H54 (cell line): ENCODE measurements at regions not wholly inside any gene's neighbourhood (a gene's known extent, or its start where the extent isn't known, plus 50 kb on each side); places are given as distances from the start of the nearest gene placed in this dataset.

Source experiments
- DNase-seq: peaks from one replicate; pipeline ENCODE4 v3.0.0; 2011; ENCODE audit warnings: low spot score, mixed read lengths; ENCODE audit not compliant: insufficient read length
- FAIRE-seq: peaks from 3 replicates; lab custom pipeline; 2011; peaks lifted over from hg19 to GRCh38; lab: Jason Lieb, UNC
- POLR2A ChIP-seq: IDR thresholded peaks from 2 replicates; pipeline ENCODE4 v1.6.1; 2011; ENCODE audit warnings: low read depth, mild to moderate bottlenecking, low read length

DNA sequence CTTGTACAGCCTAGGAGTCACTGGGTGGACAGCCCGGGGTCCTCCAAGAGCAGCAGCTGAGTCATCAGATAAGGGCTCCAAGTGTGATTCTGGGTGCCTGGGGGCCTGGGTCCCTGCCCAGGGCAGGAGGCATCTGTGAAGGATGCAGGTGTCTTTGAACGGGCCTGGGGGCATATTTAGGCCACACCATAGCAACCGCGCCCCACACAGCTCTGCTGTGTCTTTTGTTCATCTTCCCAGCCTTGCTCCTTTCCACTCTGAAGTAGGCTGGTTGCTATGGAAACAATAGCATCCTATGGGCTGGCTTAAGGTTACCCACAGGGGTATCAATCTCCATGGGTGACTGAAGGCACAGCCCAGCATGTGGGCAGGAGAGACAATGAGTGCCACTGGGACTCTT lies 324.7 kb downstream of the TCERG1L start:
- TF ChIP-seq POLR2A: no peak
- FAIRE-seq: no peak
- no peak for DNase-seq

DNA sequence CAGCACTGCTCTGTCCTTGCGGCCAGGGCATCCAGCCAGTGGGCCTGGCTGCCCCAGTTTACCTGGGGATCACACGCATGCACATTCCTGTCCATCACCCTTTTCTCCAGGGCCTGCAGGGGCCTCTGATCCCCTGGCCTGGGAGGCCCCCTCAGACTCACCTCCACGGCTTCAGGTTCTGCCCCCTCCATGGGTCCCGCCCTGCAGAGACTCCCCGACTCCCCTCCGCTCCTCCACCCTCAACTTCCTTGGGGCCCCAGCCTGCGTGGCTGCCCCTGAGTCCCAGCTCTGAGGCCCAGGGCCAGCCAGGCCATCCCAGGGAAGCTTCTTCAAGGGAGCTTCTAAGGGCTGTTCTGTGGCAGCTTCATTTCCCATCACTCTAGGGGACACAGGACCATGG lies 324.1 kb downstream of the TCERG1L start:
- FAIRE-seq (no peak), DNase-seq (no peak)

DNA sequence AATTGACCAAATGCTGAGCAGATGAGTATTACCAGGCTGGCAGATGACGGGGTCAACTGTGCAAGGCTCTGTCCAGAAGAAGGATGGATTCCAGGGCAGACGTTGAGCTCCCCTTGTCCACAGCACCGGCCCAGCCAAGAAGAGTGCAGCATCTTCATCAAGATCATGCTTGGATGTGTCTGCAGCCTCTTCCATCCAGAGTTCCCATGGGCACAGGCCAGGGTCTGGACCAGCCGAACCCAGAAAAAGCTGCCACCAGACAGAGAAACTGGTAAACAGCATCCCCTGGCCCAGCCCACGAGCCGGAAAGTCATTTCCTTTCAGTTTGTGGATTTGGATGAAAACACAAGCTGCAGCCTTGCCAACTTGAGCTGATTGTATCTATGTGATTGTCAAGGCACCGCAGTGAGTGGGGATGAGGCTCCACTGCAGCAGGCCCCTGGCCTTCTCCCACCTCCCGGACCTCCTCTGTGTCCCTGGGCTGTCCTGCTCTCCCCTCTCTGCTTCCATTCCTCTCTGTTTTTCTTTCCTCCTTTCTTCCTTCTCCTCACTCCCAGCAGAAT lies 321.8 kb downstream of the TCERG1L start:
- FAIRE-seq (no peak), DNase-seq (no peak)
- no peak for TF ChIP-seq POLR2A

More for the DNA sequence above, 324.1 kb downstream of the TCERG1L start:
- TF ChIP-seq POLR2A: no peak

DNA sequence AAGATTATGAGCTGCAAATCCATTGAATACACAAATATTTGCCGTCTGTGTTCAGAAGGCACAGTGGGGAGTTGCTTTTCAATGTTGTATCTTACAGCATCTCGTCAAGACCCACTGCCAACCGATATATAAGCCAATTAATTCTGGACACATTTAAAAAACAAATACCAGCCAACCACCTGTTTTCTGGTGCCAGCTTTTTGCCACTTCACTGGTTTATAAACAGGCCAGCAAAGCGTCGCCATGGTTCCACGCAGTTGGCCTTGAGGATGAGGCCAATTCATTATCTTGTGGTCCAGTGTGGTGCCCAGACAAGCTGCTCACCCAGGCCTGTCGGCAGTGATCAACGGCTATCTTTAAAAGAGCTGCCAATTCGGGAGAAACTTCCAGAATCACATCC lies 321.0 kb downstream of the TCERG1L start:
- TF ChIP-seq POLR2A: no peak
- no peak for FAIRE-seq
- no peak for DNase-seq

DNA sequence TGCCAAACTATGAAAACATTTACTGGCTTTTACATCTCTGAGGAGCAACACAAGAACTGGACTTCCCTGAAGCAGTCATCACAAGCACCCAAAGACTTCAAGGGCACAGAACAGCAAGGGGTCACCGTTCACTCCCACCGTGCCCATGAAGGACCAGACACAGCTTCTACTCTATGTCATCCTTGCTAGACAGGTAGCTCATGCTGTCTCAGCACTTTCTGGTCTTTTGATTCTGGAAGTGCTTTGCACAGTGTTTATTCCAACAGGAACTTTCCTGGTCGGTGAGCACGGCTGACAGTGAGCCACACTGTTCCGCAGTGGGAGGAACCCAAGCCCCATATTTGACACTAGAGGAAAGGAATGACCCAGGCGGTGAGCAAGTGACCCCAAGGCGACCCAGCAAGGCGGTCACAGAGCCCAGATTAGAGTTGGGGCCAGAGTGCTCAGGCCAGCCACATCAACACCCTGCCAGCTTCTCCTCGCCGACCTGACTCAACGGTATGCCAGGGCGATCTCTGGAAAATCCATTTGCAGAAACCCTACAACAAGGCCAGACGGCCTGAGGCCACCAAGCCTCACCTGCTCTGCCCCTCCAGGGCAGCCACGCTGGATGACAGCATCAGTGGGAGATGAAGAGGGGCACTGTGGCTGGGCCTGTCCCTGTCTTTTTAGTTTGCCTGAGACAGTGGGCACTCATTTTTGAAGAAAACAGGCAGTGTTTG lies 318.6 kb downstream of the TCERG1L start:
- FAIRE-seq (no peak), DNase-seq (no peak)
- TF ChIP-seq POLR2A: no peak

DNA sequence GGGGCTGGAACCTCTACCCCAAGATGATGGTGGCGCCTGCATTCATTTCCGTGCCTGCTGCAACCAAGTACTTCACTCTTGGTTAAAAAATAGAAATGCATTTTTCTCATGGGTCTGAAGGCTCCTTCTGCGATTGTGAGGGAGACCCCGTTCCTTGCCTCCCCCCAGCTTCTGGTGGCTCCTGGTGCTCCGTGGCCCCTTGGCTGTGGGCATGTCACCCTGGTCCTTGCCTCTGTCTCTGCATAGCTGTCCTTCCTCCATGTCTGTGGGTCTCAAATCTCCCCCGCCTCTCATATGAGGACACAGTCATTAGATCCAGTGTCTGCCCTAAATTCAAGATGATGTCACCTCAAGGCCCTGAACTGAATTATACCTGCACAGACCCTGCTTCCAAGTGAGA lies 317.9 kb downstream of the TCERG1L start:
- no peak for FAIRE-seq

DNA sequence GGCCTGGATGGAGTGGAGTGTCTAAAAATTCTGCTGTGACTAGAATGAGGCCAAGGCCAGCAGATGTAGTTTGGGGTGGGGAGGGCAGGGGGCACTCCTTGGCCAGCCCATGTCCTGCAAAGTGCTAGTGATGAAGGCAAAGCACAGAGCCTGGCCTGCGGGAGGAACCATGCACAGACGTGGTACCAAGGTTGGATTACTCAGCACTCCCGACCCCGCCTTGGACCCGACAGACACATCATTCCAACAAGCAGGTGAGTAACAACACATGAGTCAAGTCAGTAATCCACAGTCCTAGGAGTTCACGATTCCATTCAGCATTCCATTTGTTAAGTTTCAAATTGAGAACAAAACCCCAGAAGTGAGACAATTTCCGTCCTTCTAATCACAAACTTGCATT lies 317.3 kb downstream of the TCERG1L start:
- no peak for TF ChIP-seq POLR2A
- DNase-seq (no peak), FAIRE-seq (no peak)

More for the DNA sequence above, 317.9 kb downstream of the TCERG1L start:
- no peak for DNase-seq
- no peak for TF ChIP-seq POLR2A

DNA sequence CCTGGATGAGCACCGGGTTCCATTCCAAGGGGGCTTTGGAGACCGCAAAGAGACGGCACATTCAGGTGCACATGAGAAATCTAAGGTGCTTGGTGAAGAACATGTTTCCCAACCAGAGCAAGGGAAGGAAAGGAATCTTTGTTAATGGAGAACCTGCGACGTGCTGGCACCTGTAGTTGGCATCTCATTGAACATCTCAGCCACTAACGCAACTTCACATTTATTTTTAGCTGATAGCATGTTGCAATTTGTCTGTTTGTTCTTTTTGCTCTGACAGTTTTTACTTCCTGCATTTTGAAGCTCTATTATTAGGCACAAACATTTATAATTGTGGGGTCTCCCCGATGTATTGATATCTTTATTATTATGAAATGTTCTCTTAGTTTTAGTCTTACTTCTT lies 316.7 kb downstream of the TCERG1L start:
- FAIRE-seq (no peak), DNase-seq (no peak)
- TF ChIP-seq POLR2A: no peak

DNA sequence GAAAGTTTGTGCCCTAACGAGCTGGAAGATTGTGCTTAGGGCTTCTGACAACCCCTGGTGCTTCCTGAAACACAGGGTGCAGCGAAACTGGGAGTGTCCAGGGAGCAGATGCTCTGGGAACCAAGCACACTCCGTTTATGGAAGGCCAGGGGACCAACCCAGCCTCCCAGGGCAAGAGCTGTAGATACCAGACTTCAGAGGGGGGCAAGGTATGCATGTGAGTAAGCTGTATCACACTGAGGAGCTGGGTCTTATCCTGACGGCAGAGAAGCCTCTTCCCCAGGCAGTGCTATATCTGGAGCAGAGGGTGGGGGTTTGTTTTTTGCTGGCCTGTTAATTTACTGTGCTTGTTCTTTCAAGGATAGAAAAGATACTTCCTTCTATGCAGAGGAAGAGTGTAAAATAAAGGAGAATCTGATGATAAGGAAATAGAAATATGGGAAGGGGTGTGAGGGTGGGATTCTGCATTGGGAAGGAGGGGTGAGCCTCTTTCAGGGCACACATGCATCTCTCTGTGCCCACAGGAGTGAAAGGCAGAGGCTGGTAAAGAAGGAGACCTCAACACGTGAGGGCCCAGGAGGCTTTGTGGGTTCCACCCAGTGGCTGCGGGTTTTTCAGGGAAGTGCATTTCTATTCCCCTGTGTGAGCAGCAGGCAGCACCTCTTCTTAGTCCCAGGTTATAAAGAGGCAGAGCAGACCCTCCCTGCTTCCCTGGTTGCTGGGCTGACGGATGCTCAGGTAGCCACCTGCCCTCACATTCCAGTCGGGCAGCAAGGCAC lies 314.1 kb downstream of the TCERG1L start:
- DNase-seq: no peak
- TF ChIP-seq POLR2A: no peak
- FAIRE-seq: no peak

DNA sequence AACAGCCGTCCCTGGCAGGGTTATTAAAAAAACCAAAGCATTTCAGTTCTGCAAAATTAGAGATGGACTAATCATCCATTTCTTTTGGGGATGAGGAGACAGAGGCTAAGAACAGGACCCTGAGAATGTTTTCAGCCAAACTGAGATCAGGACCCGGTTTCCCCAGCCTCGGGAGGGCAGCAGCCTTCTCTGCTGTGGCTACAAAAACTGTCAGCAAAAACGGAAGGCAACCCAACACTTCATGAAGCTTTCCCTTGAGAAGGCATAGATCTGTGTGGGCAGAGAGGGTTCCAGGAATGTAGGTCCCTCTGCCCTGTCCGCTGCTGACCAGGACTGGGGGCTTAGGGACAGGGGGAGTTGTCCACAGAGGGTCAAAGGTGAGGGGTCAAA lies 313.5 kb downstream of the TCERG1L start:
- FAIRE-seq (no peak), DNase-seq (no peak)
- no peak for TF ChIP-seq POLR2A

DNA sequence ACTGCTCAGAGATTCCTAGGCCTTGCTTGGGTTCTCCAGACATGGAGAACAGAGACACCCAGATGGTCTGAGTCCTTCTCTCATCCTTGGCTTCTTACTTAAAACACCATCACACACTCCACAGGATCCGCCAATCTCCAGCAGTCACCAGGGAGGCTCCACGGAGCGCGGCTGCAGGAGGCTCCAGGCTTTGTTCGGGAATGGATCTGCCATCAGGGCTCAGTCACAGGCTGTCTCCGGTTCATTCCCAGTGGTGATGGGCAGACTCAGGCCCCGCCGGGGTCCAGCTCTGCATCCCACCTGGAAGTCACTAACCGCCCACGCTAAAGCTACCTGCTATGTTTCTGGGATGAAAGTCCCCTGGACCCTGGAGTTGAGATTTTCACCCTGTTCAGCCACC lies 312.9 kb downstream of the TCERG1L start:
- no peak for TF ChIP-seq POLR2A
- no peak for DNase-seq
- FAIRE-seq: no peak

DNA sequence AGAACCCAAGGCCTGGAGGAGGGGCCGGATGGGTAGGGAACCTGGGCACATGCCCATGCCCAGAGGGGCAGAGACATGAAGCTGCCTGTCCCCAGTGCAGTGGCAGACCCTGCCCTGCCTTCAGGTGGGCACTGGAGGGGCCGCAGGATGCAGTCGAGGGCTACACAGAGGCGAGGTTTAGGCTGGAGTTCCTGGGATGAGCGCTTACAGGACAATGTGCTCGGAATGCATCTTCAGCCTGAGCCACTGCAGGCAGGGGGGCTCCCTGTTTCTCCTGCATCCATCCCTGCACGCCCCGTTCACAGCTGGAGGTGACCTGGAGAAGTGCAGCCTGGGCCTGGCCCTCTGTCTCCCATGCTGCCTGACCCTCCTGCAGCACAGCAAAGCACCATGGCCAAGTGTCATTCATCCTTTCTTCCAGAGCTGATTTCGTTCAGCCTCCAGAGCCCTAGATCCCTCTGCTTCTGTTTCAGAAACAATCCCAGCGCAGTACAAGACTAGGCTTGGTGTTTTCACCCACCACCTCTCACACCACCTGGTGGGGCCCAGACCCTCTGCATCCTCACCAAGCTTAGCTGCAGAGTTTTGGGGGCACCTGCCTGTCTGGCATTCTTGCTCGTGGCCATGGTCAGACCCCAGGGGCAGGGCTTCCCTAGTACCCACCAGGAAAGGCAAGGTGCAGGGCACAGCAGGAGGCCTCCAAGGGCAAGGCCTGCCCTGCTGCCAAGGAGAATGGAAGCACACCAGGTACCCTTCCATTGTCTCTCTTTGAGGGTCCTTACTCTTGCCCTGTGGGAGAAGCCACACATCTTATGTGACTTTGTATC lies 311.9 kb downstream of the TCERG1L start:
- DNase-seq (no peak), FAIRE-seq (no peak)
- no peak for TF ChIP-seq POLR2A

DNA sequence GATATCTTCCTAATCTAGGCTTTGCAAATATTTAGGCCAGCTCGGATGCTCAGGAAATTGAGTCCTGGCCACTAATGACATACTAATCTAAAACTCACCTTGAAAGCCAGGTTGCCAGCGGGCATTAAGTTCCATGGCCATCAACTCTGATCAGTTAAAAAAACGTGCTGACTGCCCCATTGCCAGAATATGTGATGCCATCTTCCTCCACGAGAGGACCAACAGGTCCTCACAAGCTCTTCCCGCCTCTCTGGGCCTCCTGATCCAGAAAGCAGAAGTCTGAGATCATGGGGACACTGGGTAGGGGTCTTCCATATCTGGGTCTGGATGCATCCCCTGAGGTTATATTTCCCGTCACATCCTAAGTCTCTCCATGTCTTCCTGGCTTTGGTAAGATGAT lies 311.3 kb downstream of the TCERG1L start:
- FAIRE-seq: no peak
- no peak for DNase-seq
- no peak for TF ChIP-seq POLR2A

DNA sequence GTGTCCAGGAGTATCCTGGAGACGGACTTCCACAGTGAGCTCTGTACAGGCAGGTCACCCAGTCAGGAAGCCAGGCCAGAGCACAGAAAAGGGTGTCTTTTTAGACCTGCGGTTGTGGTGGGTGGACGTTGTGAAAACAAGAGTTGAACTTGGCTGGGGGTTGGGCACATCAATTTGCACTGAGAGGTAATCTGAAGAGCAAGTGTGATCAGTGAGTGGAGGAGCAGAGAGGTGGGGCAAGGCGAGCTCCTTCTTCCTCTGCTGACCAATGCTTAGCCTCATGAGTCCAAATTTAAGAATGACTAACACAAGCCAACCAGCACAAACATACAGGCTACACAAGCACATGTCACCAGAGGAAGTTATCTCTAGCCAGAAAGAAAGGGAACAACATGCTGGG lies 310.8 kb downstream of the TCERG1L start:
- DNase-seq (no peak), FAIRE-seq (no peak)
- TF ChIP-seq POLR2A: no peak

DNA sequence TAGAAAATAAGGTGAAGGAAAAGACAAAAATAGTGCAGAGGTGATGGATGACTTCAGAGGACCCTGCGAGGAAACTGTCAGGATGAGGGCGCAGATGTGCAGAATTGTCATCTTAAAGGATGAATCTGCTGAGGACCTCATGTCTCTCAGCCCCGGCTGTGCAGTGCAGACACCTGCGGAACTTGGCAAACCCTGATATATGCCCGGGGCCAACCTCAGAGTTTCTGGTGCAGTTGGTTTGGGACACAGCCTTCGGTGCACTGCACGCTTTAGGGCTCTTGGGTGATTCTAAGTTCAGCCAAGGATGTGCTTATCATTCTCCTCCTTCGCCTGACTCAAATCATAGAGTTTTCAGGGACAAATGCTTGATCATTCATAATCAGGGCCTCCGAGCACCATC lies 310.1 kb downstream of the TCERG1L start:
- DNase-seq (no peak), FAIRE-seq (no peak)
- TF ChIP-seq POLR2A: no peak
